Esophagus muscularis mucosa (tissue), 4 donors: ENCODE measurements at regions not wholly inside any gene's neighbourhood (a gene's known extent, or its start where the extent isn't known, plus 50 kb on each side); places are given as distances from the start of the nearest gene placed in this dataset.

Source experiments
- EP300 ChIP-seq: sonication (generic); formaldehyde crosslinking; IDR thresholded peaks from one replicate; pipeline ENCODE4 v1.6.1; 2017; ENCODE audit warnings: antibody characterized with exemption
- POLR2A ChIP-seq: fragments of 450-650 bp; IDR thresholded peaks from one replicate; pipeline ENCODE4 v1.6.1; 2017; ENCODE audit warnings: antibody characterized with exemption, moderate library complexity, mild to moderate bottlenecking, low read depth
- POLR2AphosphoS5 ChIP-seq, 2 donors: sonication (generic); formaldehyde crosslinking; IDR thresholded peaks; one replicate each; pipeline ENCODE4 v1.6.1; 2017; ENCODE audit warnings: antibody characterized with exemption in 2 of 2
- TF ChIP-seq, protein P1 (sequence below), 3 experiments: fragments of 200-600 bp in 2 of 3; fragments of 450-650 bp in 1 of 3; sonication (generic) in 2 of 3; IDR thresholded peaks; one replicate each; pipeline ENCODE4 v1.5.1; 2017 to 2019; ENCODE audit warnings: antibody characterized with exemption in 3 of 3, mild to moderate bottlenecking in 2 of 3, moderate library complexity in 1 of 3

DNA sequence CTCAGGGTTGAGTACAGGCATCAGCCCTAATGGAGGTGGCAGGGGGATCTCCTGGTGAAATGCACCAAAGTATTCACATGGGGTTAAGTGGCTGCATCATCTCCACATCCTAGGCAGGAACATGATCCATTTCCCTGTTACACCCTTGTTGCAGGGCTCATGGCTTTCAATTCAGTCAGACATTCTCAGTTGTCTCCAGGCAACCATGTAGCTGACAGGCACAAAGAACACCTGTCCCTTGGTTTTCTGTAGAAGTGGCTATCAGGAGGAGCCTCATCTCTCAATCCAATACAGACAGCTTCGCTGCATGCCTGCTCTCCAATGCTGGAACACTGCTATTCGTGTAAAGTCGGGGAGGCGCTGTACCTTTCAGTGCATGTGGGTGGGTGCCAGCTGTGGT, 299.0 kb upstream of the FOXG1 start:
- TF ChIP-seq, protein P1, sequence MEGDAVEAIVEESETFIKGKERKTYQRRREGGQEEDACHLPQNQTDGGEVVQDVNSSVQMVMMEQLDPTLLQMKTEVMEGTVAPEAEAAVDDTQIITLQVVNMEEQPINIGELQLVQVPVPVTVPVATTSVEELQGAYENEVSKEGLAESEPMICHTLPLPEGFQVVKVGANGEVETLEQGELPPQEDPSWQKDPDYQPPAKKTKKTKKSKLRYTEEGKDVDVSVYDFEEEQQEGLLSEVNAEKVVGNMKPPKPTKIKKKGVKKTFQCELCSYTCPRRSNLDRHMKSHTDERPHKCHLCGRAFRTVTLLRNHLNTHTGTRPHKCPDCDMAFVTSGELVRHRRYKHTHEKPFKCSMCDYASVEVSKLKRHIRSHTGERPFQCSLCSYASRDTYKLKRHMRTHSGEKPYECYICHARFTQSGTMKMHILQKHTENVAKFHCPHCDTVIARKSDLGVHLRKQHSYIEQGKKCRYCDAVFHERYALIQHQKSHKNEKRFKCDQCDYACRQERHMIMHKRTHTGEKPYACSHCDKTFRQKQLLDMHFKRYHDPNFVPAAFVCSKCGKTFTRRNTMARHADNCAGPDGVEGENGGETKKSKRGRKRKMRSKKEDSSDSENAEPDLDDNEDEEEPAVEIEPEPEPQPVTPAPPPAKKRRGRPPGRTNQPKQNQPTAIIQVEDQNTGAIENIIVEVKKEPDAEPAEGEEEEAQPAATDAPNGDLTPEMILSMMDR (IDR thresholded peaks at IDR 0.05): no peak
- no peak for TF ChIP-seq POLR2A
- no peak for TF ChIP-seq EP300
- TF ChIP-seq POLR2AphosphoS5 (IDR thresholded peaks at IDR 0.05): no peak
